ENCODE measurements at regions not wholly inside any gene's neighbourhood (a gene's known extent, or its start where the extent isn't known, plus 50 kb on each side); places are given as distances from the start of the nearest gene placed in this dataset.
"Not testable (repeated sequence)": the region's sequence is repeated elsewhere in the genome, so short reads cannot be mapped to it uniquely, and the experiment has no call there.

DNA sequence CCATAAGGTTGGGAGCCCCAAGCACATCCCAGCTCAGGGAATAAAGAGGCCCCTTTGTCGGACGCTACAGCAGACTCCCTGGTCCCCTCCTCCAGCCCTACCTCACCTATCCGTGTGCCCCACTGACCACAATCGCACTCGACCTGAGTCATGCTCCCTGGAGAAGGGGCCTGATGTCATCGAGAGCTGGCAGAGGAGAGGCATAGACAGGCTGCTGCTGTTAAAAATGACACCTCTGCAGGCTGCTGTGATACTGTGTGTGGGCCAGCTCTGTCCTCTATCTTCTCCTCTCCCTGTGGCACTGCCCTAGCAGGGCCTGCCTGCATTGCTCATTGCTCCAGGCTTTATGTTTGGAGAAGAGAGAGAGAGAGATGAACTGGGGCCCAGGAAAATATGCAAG is 123.4 kb upstream of the SYT13 start:
- no peak for DNase-seq (ENCODE audit: low spot score)

DNA sequence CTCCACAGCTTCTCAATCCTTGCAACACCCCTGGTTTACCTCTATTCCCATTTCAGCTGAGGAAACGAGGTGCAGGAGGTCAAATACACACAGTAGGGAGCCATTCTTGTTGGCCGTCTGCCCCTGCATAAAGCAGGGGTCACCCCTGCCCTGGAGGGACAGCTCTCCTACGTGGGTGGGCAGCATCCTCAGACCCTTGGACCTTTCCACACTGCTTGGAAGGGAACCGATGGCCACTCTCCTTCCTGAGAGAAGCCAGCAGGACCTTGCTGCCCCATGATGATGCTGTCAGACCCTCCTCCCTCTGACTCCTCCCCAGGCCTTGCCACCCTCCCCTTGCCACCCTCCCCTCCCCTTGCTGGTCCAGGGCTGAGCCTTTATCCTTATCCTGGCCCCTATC is 121.1 kb upstream of the SYT13 start:
- DNase-seq (ENCODE audit: low spot score), result no peak

DNA sequence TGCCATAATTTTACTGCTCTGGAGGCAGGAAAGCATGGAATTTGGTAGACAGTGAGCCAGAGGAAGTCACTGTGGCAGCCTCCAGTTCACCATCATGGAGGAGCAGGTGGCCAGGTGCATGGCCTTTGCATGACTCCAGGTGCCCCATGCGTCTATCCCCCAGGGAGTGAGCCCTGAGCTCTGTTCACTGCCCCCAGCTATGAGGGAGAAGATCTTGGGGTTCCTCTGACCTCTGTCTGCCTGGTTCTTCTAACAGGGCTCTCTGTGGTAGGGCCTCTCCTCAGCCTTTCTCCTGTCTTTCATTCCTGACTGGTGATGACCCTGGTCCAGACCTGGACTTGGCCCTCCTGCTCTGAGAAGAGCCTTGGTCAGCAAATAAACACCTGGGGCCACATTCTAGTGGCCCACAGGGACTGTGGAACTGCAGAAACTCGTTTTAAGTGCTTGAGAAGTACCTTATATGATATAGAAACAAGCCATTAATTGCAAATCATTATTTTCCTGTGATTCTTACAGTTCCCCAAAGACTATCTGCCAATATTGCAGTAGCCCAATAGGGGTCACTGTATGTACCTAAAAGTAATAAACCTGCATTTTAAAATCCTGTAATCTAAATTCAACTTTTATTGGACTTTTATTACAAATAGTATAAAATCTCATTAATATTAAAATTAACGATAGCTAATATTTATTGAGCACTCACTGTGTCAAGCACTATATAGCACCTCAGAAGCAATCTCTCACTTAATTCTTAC is 120.0 kb upstream of the SYT13 start:
- DNase-seq (ENCODE audit: low spot score), result no peak

DNA sequence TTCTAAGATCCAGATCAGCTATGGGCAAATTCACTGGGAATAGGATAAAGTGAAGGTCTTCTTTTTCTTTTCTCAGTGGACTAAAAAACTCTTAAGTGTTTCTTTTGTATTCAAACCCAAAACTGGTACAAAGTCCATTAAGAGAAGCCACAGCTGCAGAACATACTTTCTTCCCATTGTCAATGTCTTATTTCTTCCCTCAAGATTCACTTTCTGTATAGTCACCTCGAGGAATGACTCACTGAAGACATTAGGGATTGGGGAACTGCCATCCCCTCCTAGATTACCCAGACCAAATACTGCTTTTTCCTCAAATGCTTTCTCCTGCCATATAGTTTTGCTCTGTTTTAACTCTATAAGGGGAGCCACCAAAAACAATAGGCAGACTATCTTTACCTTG is 117.4 kb upstream of the SYT13 start:
- not testable (repeated sequence) for DNase-seq (ENCODE audit: low spot score)

DNA sequence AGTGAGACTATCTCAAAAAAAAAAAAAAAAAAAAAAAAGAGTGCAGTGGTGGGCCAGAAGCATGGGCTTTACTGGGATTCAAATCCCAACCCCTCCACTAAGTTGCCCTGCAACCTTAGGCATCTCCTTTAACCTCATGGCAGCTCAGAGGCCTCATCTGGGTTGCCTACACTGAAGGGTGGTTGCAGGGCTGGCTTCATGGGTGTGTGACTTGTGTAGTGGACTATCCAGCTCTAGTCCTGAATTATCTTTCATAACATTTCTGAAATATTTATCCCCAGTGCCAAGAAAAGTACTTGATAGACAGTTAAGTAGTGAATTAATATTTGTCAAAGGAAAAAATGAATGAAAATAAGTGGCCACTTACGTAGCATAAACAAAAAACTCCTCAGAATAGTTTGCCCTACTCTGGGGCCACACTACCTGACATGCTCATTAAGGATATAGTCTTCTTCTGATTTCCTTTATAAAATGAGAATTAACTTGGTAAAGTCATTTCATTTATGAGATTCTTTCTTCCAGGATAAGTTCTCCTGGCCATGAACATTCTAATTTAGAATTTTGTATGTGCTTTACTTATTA is 116.0 kb upstream of the SYT13 start:
- no peak for DNase-seq (ENCODE audit: low spot score)

DNA sequence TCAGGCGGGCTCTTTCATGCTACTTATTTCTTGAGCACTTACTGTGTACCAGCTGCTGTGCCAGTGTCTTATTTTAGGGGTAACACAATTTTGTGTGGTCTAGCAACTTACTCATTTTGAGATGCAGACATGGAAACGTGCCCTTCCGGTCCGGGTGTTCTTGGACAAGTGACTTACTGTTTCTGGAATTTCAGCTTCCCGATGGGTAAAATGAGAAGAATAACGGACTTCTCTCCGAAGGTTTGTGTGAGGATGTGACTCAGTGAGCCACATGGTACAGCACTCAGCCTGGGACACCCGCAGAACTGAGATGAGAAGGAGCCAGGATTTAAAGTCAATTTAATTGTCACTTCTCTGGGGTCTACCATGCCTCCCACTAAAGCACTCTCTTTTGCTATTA is 114.5 kb upstream of the SYT13 start:
- no peak for DNase-seq (ENCODE audit: low spot score)

DNA sequence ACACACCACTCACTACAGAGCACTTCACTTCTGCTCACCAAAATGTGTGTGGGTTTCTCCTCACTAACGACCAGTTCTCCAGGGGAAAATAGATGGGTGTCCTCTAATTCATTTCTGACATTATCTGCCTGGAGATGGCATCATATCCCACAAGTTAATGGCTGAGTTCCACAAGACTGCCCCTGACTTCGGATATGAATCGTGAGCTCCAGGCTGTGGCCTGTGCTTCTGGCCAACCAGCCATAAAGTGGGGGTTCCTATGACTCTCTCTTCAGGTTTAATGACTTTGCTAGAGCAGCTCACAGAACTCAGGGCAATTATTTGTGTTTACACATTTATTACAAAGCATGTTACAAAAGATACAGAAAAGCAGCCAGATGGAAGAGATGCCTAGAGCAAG is 113.0 kb upstream of the SYT13 start:
- DNase-seq (ENCODE audit: low spot score), result no peak

DNA sequence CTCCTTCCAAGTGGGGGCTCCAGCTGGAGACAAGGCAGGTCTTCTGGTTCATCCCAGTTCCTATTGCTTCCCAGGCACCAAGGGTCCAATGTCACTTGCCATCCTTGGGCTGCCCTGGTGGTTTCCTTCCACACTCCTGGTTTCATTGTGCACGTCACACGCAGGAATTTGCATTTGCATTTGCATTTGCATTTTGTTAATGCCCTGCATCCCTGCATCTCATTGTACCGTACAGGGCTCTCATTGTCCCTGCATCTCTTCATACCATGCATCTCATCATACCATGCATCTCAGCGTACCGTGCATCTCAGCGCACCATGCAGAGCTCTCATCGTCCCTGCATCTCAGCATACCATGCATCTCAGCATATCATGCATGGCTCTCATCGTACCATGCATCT is 112.2 kb upstream of the SYT13 start:
- no peak for DNase-seq (ENCODE audit: low spot score)

DNA sequence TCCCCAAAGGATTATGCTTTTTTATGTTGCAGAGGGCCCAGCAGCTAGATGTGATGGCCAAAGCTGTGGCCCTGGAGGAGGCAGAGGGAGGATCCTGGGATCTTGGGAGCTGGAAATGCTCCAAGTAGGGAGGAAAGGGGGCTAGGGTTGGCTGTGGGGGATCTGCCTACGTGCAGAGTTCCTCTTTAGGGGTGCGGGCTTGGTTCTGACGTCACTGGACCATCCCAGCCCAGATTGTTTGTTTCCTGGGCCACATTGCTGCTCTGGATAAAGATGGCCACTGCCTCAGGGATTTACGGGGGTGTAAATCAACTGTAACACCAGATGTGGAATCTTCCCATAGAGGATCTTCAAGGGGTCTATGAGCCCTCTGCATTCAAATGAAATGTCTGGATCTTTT is 110.3 kb upstream of the SYT13 start:
- no peak for DNase-seq (ENCODE audit: low spot score)

DNA sequence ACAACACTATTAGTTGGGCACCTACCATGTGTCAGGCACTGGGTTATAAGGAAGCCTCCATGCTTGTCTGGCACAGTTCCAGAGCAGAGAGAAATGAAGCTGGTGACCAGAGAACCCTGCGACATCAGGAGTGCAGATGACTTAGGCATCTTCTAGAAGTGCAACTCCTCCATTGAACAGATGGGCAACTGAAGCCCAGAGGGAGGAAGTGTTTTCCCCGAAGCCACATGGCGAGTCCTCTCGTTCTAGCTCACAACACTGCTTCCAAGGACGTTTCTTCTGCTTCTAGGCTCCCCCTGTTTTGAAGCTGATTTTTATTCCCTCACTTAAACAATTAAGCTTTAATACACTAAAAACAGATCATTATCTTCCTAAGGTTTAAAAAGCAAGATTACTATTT is 109.8 kb upstream of the SYT13 start:
- no peak for DNase-seq (ENCODE audit: low spot score)

DNA sequence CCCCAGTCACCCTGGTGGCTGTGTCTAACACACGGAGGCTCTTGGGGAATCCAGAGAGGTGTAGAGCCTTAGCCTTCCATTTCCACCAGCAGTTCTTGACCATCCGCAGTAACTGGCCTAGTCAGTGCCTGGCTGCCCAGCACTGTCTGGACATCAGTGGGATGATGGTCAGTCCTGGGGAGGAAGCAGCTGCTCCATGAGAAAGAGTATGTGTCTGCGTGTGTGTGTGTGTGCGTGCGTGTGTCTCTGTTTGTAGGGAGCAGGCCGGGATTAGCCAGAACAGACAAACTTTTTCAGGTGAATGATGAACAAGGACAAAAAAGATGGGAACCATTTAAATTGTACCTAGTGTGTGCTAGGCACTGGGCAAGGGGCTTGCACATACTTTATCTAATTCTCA is 109.3 kb upstream of the SYT13 start:
- no peak for DNase-seq (ENCODE audit: low spot score)

DNA sequence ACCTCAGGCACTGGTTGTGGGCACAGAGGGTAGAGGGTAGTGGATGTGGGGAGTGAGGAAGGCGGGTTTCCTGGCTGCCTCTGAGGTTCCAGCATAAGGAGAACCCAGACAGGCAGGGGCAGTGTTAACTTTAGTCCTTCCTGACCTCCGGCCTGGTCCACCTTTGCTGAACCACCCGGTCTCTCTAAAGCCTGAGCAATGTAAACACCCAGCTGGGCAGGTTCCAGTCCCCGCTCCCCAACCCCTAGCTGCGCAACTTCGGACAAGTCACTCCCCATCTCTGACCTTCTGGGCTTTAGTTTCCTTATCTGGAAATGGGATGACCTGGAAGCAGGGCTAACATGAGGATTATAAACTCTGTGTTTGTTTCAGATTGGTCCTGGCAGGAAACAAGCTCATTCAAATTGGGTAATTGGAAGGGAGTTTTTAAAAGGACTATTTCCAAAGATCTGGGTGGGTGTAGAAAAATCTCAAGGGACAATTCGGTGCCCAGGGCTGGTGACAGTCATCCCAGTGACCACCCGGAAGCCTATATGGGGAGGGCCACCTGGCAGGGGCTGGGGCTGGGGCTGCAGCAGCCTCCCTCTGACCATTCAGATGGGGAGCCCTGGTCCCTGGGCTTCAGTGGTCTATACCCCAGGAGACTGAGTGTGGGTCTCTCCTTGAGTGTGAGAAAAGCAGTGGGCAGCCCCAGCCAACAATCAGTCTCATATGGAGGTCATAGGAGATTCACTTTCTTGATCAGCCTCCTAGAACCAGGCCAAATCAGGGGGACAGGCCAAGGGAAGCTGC is 108.3 kb upstream of the SYT13 start:
- no peak for DNase-seq (ENCODE audit: low spot score)

DNA sequence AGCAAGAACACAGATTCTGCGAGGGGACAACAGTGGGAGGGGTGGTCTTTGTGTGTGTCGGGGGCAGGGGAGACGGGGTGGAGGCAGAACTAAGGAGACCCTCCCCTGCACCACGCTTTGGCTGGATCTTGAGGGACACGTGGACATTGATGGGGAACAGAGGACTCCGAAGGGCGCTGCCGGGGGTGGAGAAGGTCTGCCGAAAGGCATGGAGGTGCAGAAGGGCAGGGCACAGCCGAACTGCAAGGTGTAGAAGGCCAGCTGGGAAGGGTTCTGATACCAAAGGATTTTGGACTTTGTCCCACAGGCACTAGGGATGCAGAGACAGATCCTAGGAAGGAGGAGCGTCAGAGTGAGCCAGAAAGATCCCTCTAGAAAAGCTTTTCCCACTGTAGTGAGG is 107.7 kb upstream of the SYT13 start:
- DNase-seq (ENCODE audit: low spot score), result no peak

DNA sequence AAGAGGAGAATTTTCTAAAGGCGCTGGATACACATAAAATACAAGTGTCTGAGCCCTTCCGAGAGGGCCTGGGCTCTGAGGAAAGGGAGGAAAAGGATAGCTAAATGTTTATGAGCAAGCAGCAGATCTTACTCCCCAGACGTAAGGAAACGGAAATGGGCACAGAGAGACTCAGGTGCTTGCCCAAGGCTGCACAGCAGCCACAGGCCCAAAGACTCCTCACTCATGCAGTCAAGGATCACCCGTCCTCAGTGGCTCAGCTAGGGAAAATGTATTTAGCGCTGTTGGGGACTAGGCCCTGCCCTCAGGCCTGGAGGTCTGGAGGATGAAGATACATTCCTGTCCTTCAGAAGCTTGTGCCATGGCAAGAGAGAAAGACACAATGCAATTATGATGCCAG is 107.2 kb upstream of the SYT13 start:
- no peak for DNase-seq (ENCODE audit: low spot score)

DNA sequence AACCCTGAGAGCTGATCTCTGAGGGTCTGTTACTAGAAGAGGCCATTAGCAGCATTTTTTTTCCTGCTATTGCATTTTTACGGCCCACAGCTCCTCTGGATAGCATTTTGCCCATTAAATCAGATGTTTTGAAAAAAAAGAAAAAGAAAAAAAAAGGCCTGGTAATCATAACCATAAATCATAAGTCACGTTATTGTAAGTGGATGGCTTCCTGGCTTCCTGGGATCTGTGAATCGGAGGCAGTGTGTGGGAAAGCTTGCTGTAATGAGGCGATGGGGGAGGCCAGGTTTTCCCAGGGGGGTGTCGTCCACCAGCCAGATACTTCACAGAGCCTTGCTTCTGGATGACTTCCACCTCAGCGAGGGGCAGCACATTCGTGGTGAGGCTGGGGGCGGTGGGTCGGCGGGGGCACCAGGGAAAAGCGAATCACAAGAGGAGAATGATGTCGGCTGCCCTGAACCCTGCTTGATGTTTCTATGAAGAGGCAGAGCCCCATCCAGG is 106.5 kb upstream of the SYT13 start:
- DNase-seq (ENCODE audit: low spot score), result no peak

DNA sequence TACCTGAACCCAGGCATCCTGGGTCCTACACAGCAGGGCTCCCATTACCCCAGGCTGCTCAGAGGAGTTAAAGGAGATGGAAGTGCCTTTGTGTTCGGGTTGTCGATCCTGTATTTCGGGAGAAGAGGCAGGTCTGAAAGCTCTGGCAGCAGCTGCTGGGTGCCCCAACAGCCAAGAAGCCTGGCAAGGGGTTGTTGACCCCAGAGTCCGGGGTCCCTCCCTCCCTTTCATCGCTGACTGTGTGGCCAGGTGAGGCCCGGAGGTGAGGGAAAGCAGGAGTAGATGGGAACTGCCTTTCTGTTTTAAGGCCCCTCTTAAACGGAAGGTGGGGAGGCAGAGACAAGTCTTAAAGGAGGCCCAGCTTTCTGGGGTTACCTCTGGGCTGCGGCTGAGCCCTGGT is 106.0 kb upstream of the SYT13 start:
- DNase-seq (ENCODE audit: low spot score), result no peak

DNA sequence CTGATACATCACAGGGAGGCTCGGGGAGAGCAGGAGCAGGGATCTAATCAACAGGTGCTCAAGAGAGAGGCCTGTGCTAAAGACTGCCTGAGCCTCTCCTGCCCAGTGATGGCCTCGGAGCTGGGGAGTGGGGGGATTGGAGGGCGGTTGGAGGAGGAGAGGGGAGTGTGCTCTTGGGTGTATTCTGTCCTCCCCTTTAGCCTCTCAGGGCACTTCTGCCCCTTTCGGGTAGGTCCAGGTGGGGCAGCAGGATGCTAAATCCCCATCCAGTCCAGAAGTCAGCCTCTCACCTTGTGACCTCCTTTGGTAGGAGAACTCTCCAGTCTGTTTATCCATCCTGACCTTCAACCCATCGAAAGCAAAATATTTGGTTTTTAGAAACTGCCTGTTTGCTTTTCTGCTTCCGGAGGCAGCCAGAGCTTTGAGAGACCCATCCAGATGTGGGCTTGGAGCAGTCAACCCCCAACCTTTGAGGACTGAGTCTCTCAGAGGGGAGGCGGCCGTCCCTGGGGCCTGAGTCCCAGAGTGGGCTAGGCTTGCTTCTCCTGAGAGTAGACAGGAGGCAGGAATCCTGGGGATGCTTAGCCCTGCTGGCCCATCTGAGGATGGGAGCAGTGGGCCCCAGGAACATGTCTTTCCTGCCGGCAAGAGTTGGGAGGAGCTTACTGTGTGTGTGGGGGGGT is 105.2 kb upstream of the SYT13 start:
- no peak for DNase-seq (ENCODE audit: low spot score)

DNA sequence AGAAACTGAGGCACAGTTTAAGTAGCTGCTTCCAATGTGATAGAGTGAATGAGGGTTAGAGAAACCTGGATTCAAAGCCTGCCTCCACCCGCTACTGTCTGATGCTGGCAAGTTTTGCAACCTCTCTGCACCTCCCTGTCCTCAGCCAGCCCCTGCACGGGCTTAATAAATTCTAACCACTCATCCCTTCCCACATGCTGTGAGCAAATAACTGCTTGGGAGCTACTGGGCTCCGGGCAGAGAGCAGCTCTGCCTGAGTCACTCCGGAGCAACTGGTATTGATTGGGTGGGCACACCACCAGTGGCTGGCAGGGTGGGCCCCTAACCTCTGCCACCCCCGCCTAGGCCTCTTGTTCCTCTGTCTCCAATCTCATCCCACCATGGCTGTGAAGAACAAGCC is 104.3 kb upstream of the SYT13 start:
- no peak for DNase-seq (ENCODE audit: low spot score)

DNA sequence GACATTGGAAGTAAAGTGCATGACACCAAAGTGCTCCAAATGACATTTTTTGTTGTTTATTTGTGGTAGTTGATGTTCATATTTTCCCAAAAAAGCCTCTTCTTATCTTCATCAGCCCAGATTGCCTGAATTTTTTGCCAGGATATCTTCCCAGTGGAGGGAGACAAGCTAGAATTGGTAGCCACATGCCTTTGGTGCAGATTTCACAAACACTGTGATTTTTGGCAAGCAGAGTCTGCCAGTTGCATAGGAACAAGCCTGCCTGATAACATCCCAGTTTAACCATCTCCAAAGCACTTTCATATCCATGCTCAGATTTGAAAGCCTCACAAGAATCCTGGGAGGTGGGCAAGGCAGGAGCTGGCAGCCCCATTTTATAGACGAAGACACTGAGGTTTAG is 102.3 kb upstream of the SYT13 start:
- DNase-seq (ENCODE audit: low spot score), result no peak

DNA sequence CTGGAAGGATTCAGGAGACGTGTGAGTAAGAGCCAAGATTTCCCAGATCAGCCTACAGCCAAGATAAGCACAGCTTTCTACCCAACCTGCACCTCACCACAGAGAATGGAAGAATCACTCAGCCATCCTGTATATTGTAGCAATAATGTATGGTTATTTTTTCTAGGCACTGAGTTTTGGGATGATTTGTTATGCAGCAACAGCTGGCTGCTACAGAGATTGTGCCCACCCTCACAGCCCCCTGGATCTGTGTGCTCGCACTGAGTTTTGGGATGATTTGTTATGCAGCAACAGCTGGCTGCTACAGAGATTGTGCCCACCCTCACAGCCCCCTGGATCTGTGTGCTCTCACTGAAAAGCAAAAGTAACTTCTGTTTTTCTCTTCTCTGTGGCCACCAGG is 101.7 kb upstream of the SYT13 start:
- DNase-seq (ENCODE audit: low spot score), result not testable (repeated sequence)

DNA sequence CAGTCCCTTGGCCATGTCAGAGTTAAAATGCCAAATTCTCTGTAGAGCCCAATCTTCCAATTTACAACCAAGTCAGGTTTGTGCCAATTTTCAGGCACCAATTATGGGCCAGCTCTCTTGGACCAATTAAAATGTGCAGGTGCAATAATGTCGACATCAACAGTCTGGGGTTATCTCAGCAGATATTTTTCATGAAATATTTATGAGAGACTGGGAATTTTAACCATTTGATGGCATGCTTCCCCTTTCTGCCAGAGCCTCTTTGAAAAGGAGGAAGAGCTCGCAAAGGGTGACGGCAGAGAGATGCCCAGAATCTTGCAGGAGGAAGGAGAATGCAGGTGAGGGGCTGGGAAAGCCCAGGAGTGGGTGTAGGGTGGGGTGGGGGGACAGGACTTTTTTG is 100.8 kb upstream of the SYT13 start:
- no peak for DNase-seq (ENCODE audit: low spot score)

DNA sequence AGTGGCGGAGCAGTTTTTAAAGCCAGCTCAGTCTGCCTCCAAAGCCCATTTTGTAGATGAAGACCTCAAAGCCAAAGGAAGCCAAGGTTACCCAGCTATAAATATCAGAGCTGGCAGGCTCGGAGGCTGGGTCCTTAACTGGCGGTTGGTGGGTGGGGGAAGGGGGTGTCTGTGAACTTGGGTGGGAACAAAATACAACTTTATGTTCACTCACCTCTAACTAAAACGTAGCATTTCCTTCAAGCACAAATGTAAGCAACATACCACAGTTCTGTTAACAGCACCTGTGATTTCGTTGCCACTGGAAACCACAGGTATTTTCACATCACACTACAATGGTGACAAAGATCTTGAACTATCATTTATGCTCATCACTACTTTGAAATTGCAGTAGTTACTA is 99.7 kb upstream of the SYT13 start:
- DNase-seq (ENCODE audit: low spot score), result peak; percentile 38

DNA sequence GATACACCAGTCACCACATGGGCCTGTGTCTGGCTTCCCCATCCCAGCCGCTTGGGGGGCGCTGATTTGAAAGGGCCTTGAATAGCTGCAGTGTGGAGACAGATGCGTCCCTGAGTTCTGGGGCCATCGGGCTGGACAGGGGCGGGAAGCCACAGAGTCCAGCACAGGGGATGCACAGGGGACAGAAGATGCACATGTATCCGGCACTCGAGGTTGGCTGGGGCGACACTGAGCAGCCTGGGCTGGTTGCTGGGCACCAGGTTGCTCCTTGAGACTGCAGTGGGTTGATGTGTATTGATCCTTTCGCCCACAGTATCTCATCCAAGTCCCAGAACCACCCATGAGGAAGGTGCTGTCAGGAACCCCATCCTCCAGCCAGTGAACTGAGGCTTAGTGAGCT is 99.3 kb upstream of the SYT13 start:
- no peak for DNase-seq (ENCODE audit: low spot score)

All from CD4-positive, alpha-beta T cell treated with Interleukin-2 at 100 ng/mL for 4 hours (primary cell).